ENCODE measurements at regions not wholly inside any gene's neighbourhood (a gene's known extent, or its start where the extent isn't known, plus 50 kb on each side); places are given as distances from the start of the nearest gene placed in this dataset.

GRCh38 chr18:59751186-59751585 lies 54.0 kb upstream of the CCBE1 start:
- Histone ChIP-seq H3K27ac (no peak overlapping the region), H3K4me2 (no peak overlapping the region), H3K4me3 (no peak overlapping the region), H3K4me1 (peaks cover 15% of the 10 kb centered on the region; the same call in 2 of the 3 replicates), H3K9me3 (no peaks in the 10 kb centered on the region)
- ChIA-PET CTCF (interaction anchor here (1.1 to 2.4 kb wide), 4 partner anchors 14 to 73 kb away, joined by 3 to 12 read pairs (median 7); partner anchors contain the start of gene CCBE1), POLR2A (no interaction called here)
- DNase-seq (ENCODE audit: low read depth in 1 of 2, low spot score in 1 of 2) (no peak), FAIRE-seq (no peak), ATAC-seq (no peak)
- no peak for TF ChIP-seq MYC (IDR thresholded peaks at IDR 0.05; ENCODE audit: borderline replicate concordance, low read length)
- TF ChIP-seq ZC3H11A (IDR thresholded peaks at IDR 0.05) = no peak
- TF ChIP-seq CHD2 (IDR thresholded peaks at IDR 0.05; ENCODE audit: low read length, partially characterized antibody) = no peak
- TF ChIP-seq HEYL (CRISPR knock-in tag; IDR thresholded peaks at IDR 0.05) = no peak
- TF ChIP-seq MAZ (IDR thresholded peaks at IDR 0.05; ENCODE audit: borderline replicate concordance, low read depth, low read length) = no peak
- TF ChIP-seq HOXA7 (CRISPR knock-in tag; IDR thresholded peaks at IDR 0.05) = no peak
- TF ChIP-seq HOXB13 (CRISPR knock-in tag; IDR thresholded peaks at IDR 0.05; ENCODE audit: low read depth) = no peak
- no peak for TF ChIP-seq HDAC2 (IDR thresholded peaks at IDR 0.05)
- no peak for TF ChIP-seq ESRRA (IDR thresholded peaks at IDR 0.05; ENCODE audit: borderline replicate concordance, low read length)
- no peak for TF ChIP-seq HOXB5 (CRISPR knock-in tag; IDR thresholded peaks at IDR 0.05)

- ATAC-seq = peak; percentile 66 to 73; a peak in 5 of 6 replicates
- no peak for FAIRE-seq
- CTCF ChIA-PET = interaction anchor here (1.0 to 1.3 kb wide), 2 partner anchors 34 to 51 kb away, joined by 3 to 4 read pairs; partner anchors contain the start of gene CCBE1
These were observed 51.6 kb upstream of the CCBE1 start for GRCh38 chr18:59748628-59749360.

More at GRCh38 chr18:59748628-59749360, 51.6 kb upstream of the CCBE1 start:
- Histone ChIP-seq H3K4me3 (no peak overlapping the region), H3K9me3 (no peaks in the 10 kb centered on the region), H3K27ac (peak overlapping the region; percentile 66 to 74; a peak in 5 of 6 replicates), H3K4me2 (peak overlapping the region; percentile 38), H3K4me1 (peaks cover 23% of the 10 kb centered on the region; the same call in 2 of the 3 replicates)
- DNase-seq (ENCODE audit: low read depth in 1 of 2, low spot score in 1 of 2) = peak in 1 of 2 experiments; percentile 41
- 3% methylated on average over 2 of the region's 2 CpGs for WGBS (ENCODE audit: missing lambda C conversion rate)
- POLR2A ChIA-PET = no interaction called here
- no peak for TF ChIP-seq CBX8 (IDR thresholded peaks at IDR 0.05)
- TF ChIP-seq RFX5 (IDR thresholded peaks at IDR 0.05) = no peak
- no peak for TF ChIP-seq RNF2 (IDR thresholded peaks at IDR 0.05; ENCODE audit: borderline replicate concordance, low read depth)
- no peak for TF ChIP-seq GATA3 (IDR thresholded peaks at IDR 0.05; ENCODE audit: borderline replicate concordance)
- no peak for TF ChIP-seq HOXB13 (CRISPR knock-in tag; IDR thresholded peaks at IDR 0.05; ENCODE audit: low read depth)
- no peak for TF ChIP-seq FOSL2 (IDR thresholded peaks at IDR 0.05)
- TF ChIP-seq FOSL2 (CRISPR knock-in tag; IDR thresholded peaks at IDR 0.05) = peak; percentile 74
- no peak for TF ChIP-seq NFE2L2 (conservative IDR thresholded peaks at IDR 0.05; ENCODE audit: low read length)
